Astrocyte (in vitro differentiated cells and primary cell): ENCODE measurements at regions not wholly inside any gene's neighbourhood (a gene's known extent, or its start where the extent isn't known, plus 50 kb on each side); places are given as distances from the start of the nearest gene placed in this dataset.

Source experiments
- DNase-seq: peaks from one replicate; pipeline ENCODE4 v3.0.0-alpha.2; 2010; ENCODE audit warnings: low read depth
- FAIRE-seq: peaks from 2 replicates; lab custom pipeline; 2011; peaks lifted over from hg19 to GRCh38; lab: Jason Lieb, UNC
- H2AFZ ChIP-seq: 2 replicates; pipeline ENCODE4 v1.6.0; 2012; ENCODE audit warnings: low read depth, low read length, inconsistent platforms
- H3K27ac ChIP-seq: 2 replicates; pipeline ENCODE4 v1.5.1; 2011; ENCODE audit warnings: low read depth, low read length, inconsistent platforms
- H3K27me3 ChIP-seq: 2 replicates; pipeline ENCODE4 v1.6.0; 2011; ENCODE audit warnings: low read length, inconsistent platforms; ENCODE audit not compliant: insufficient read depth
- H3K36me3 ChIP-seq: 2 replicates; pipeline ENCODE4 v1.5.1; 2011; ENCODE audit warnings: low read length, inconsistent platforms; ENCODE audit not compliant: insufficient read depth
- H3K4me1 ChIP-seq: 2 replicates; pipeline ENCODE4 v1.5.1; 2011; ENCODE audit warnings: low read length, inconsistent platforms; ENCODE audit not compliant: insufficient read depth
- H3K4me2 ChIP-seq: 2 replicates; pipeline ENCODE4 v1.6.0; 2012; ENCODE audit warnings: low read length, inconsistent platforms
- H3K4me3 ChIP-seq: 2 replicates; pipeline ENCODE4 v1.5.1; 2011; ENCODE audit warnings: low read depth, mild to moderate bottlenecking, low read length, inconsistent platforms; ENCODE audit not compliant: insufficient read depth
- H3K79me2 ChIP-seq: 2 replicates; pipeline ENCODE4 v1.6.0; 2012; ENCODE audit warnings: mild to moderate bottlenecking, low read length, inconsistent platforms; ENCODE audit not compliant: insufficient read depth
- H3K9ac ChIP-seq: 2 replicates; pipeline ENCODE4 v1.6.0; 2012; ENCODE audit warnings: mild to moderate bottlenecking, low read length, inconsistent platforms
- H3K9me3 ChIP-seq: 2 replicates; pipeline ENCODE4 v1.5.1; 2012; ENCODE audit warnings: low read depth, mild to moderate bottlenecking, low read length, inconsistent platforms; ENCODE audit not compliant: insufficient read depth
- H4K20me1 ChIP-seq: 2 replicates; pipeline ENCODE4 v1.6.0; 2012; ENCODE audit warnings: low read length, inconsistent platforms; ENCODE audit not compliant: insufficient read depth
- H3K27ac Mint-ChIP-seq: one replicate; pipeline ENCODE4 v1.8.0; 2021; ENCODE audit warnings: mild to moderate bottlenecking, mixed read lengths; ENCODE audit not compliant: unreplicated experiment
- H3K27me3 Mint-ChIP-seq: one replicate; pipeline ENCODE4 v1.8.0; 2021; ENCODE audit warnings: low read depth, mixed read lengths; ENCODE audit not compliant: unreplicated experiment
- H3K36me3 Mint-ChIP-seq: one replicate; pipeline ENCODE4 v1.8.0; 2021; ENCODE audit warnings: low read depth, mixed read lengths; ENCODE audit not compliant: unreplicated experiment
- H3K4me1 Mint-ChIP-seq: one replicate; pipeline ENCODE4 v1.8.0; 2021; ENCODE audit warnings: low read depth, mixed read lengths; ENCODE audit not compliant: unreplicated experiment
- H3K4me3 Mint-ChIP-seq: one replicate; pipeline ENCODE4 v1.8.0; 2021; ENCODE audit warnings: mild to moderate bottlenecking, moderate library complexity, mixed read lengths; ENCODE audit not compliant: unreplicated experiment
- H3K9me3 Mint-ChIP-seq: one replicate; pipeline ENCODE4 v1.8.0; 2021; ENCODE audit warnings: mild to moderate bottlenecking, mixed read lengths; ENCODE audit not compliant: unreplicated experiment
- EZH2 ChIP-seq: IDR thresholded peaks from 2 replicates; pipeline ENCODE4 v1.6.1; 2012; ENCODE audit warnings: mild to moderate bottlenecking, low read length, inconsistent platforms; ENCODE audit not compliant: insufficient read depth
- TF ChIP-seq, protein P1 (sequence below): IDR thresholded peaks from 2 replicates; pipeline ENCODE4 v1.5.1; 2011; ENCODE audit warnings: low read depth, mild to moderate bottlenecking, inconsistent platforms, low read length, moderate library complexity; ENCODE audit not compliant: insufficient read depth

DNA sequence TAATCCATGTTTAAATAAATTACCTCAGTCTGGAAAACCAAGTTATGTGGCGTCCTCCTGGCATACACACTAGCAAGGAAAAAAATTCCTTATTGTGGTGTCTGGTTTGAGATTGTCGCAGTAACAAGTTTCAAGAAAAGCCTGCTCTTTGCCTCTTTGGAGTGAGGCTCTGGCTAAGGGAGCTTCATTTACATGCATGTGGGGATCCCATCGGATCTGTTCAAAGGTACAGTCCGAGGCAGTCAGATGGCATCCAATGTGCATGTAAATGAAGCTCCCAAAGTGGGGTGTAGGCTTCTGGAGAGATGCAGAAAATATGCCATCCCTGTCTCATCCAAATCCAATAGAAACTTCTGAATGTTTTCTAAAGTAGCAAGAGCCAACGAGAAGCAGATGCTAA is 199.5 kb upstream of the FBXL4 start:
- Histone ChIP-seq H3K9ac (no peak overlapping the region), H3K4me2 (no peak overlapping the region), H4K20me1 (no peaks in the 10 kb centered on the region), H2AFZ (no peak overlapping the region), H3K79me2 (no peaks in the 10 kb centered on the region), H3K36me3 (no peaks in the 10 kb centered on the region), H3K9me3 (no peaks in the 10 kb centered on the region), H3K4me3 (no peak overlapping the region), H3K4me1 (no peaks in the 10 kb centered on the region), H3K27me3 (no peaks in the 10 kb centered on the region), H3K27ac (no peak overlapping the region)
- no peak for DNase-seq
- no peaks in the 10 kb centered on the region for H3K9me3 Mint-ChIP-seq
- no peaks in the 10 kb centered on the region for H3K36me3 Mint-ChIP-seq
- TF ChIP-seq, protein P1, sequence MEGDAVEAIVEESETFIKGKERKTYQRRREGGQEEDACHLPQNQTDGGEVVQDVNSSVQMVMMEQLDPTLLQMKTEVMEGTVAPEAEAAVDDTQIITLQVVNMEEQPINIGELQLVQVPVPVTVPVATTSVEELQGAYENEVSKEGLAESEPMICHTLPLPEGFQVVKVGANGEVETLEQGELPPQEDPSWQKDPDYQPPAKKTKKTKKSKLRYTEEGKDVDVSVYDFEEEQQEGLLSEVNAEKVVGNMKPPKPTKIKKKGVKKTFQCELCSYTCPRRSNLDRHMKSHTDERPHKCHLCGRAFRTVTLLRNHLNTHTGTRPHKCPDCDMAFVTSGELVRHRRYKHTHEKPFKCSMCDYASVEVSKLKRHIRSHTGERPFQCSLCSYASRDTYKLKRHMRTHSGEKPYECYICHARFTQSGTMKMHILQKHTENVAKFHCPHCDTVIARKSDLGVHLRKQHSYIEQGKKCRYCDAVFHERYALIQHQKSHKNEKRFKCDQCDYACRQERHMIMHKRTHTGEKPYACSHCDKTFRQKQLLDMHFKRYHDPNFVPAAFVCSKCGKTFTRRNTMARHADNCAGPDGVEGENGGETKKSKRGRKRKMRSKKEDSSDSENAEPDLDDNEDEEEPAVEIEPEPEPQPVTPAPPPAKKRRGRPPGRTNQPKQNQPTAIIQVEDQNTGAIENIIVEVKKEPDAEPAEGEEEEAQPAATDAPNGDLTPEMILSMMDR: no peak
- TF ChIP-seq EZH2: no peak
- H3K4me3 Mint-ChIP-seq: no peak overlapping the region
- no peak overlapping the region for H3K27ac Mint-ChIP-seq
- FAIRE-seq: no peak
- H3K4me1 Mint-ChIP-seq: no peaks in the 10 kb centered on the region
- H3K27me3 Mint-ChIP-seq: no peaks in the 10 kb centered on the region

DNA sequence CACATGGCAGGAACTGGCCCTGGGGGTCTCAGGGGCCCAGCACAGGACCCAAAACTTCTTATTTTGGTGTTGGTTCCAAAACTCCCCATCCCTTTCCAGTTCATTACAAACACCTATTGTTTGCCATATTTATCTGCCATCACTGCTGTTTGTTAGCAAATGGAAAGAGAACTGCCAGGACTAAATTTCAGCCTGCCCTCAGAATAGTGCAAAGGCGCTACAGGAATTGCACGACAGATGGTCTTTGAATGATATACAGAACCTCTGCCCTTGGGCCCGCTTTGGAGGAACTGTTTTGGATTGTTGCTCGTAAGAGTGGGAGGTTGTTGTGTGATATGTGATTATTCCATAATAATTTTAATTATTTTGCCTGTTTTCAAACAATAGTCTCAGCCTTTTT is 199.0 kb upstream of the FBXL4 start:
- Histone ChIP-seq H3K27me3 (no peaks in the 10 kb centered on the region), H3K9me3 (no peaks in the 10 kb centered on the region), H3K9ac (no peak overlapping the region), H2AFZ (no peak overlapping the region), H3K36me3 (no peaks in the 10 kb centered on the region), H3K4me3 (no peak overlapping the region), H3K4me2 (no peak overlapping the region), H3K79me2 (no peaks in the 10 kb centered on the region), H3K27ac (no peak overlapping the region), H3K4me1 (no peaks in the 10 kb centered on the region), H4K20me1 (no peaks in the 10 kb centered on the region)
- H3K36me3 Mint-ChIP-seq: no peaks in the 10 kb centered on the region
- no peaks in the 10 kb centered on the region for H3K9me3 Mint-ChIP-seq
- FAIRE-seq (no peak), DNase-seq (no peak)
- TF ChIP-seq, protein P1: no peak
- no peak for TF ChIP-seq EZH2
- H3K27ac Mint-ChIP-seq: no peak overlapping the region
- H3K4me3 Mint-ChIP-seq: no peak overlapping the region
- no peaks in the 10 kb centered on the region for H3K27me3 Mint-ChIP-seq
- no peaks in the 10 kb centered on the region for H3K4me1 Mint-ChIP-seq

- H3K36me3 Mint-ChIP-seq: no peaks in the 10 kb centered on the region
- H3K4me1 Mint-ChIP-seq: no peaks in the 10 kb centered on the region
- no peak for DNase-seq
- TF ChIP-seq EZH2: no peak
- TF ChIP-seq, protein P1: no peak
- no peak overlapping the region for H3K9ac ChIP-seq
- H3K79me2 ChIP-seq: no peaks in the 10 kb centered on the region
- no peaks in the 10 kb centered on the region for H4K20me1 ChIP-seq
- H3K4me1 ChIP-seq: no peaks in the 10 kb centered on the region
- no peak overlapping the region for H3K4me3 Mint-ChIP-seq
- H3K4me2 ChIP-seq: no peak overlapping the region
- FAIRE-seq: no peak
- no peaks in the 10 kb centered on the region for H3K27me3 ChIP-seq
- no peak overlapping the region for H3K27ac Mint-ChIP-seq
- no peaks in the 10 kb centered on the region for H3K27me3 Mint-ChIP-seq
- no peaks in the 10 kb centered on the region for H3K9me3 Mint-ChIP-seq
- H3K27ac ChIP-seq: no peak overlapping the region
- H3K36me3 ChIP-seq: no peaks in the 10 kb centered on the region
- H2AFZ ChIP-seq: no peak overlapping the region
- H3K4me3 ChIP-seq: no peak overlapping the region
- no peaks in the 10 kb centered on the region for H3K9me3 ChIP-seq
Observed at GRCh38 chr6:99145738-99146137, 198.0 kb upstream of the FBXL4 start.
